GM12891 (cell line): ENCODE measurements at regions not wholly inside any gene's neighbourhood (a gene's known extent, or its start where the extent isn't known, plus 50 kb on each side); places are given as distances from the start of the nearest gene placed in this dataset.

Experiments used
- PAX5 ChIP-seq: IDR thresholded peaks from 2 replicates; pipeline ENCODE4 v1.6.1; 2011; ENCODE audit warnings: low read length, moderate library complexity, mild to moderate bottlenecking; ENCODE audit not compliant: insufficient read depth, severe bottlenecking
- POLR2A ChIP-seq: IDR thresholded peaks from 2 replicates; pipeline ENCODE4 v1.6.1; 2011; ENCODE audit warnings: low read depth, low read length, control low read depth
- POLR2AphosphoS5 ChIP-seq: IDR thresholded peaks from 2 replicates; pipeline ENCODE4 v1.6.1; 2011; ENCODE audit warnings: low read depth, low read length, control low read depth
- POU2F2 ChIP-seq: IDR thresholded peaks from 2 replicates; pipeline ENCODE4 v1.6.1; 2011; ENCODE audit warnings: low read depth, mild to moderate bottlenecking, control low read depth, low read length, moderate library complexity
- TAF1 ChIP-seq: IDR thresholded peaks from 2 replicates; pipeline ENCODE4 v1.6.1; 2011; ENCODE audit warnings: low read depth, low read length, control low read depth

- TF ChIP-seq PAX5 (no peak), TAF1 (no peak), POLR2A (no peak), POLR2AphosphoS5 (no peak), POU2F2 (no peak)
Observed at GRCh38 chr7:112887337-112887736, 97.1 kb upstream of the TMEM168 start.
